NCI-H526 treated with DMSO at 0.1 percent for 48 hours (cell line): ENCODE measurements at regions not wholly inside any gene's neighbourhood (a gene's known extent, or its start where the extent isn't known, plus 50 kb on each side); places are given as distances from the start of the nearest gene placed in this dataset.

Experiments
- DNase-seq: peaks from one replicate; lab custom pipeline; 2025; lab: John Stamatoyannopoulos, UW

- DNase-seq = no peak
These were observed 171.8 kb upstream of the PACRGL start for GRCh38 chr4:20528508-20528907.

- no peak for DNase-seq
These were observed 170.6 kb upstream of the PACRGL start for GRCh38 chr4:20529691-20530090.

- no peak for DNase-seq
These were observed 168.0 kb upstream of the PACRGL start for GRCh38 chr4:20532116-20532790.

DNA sequence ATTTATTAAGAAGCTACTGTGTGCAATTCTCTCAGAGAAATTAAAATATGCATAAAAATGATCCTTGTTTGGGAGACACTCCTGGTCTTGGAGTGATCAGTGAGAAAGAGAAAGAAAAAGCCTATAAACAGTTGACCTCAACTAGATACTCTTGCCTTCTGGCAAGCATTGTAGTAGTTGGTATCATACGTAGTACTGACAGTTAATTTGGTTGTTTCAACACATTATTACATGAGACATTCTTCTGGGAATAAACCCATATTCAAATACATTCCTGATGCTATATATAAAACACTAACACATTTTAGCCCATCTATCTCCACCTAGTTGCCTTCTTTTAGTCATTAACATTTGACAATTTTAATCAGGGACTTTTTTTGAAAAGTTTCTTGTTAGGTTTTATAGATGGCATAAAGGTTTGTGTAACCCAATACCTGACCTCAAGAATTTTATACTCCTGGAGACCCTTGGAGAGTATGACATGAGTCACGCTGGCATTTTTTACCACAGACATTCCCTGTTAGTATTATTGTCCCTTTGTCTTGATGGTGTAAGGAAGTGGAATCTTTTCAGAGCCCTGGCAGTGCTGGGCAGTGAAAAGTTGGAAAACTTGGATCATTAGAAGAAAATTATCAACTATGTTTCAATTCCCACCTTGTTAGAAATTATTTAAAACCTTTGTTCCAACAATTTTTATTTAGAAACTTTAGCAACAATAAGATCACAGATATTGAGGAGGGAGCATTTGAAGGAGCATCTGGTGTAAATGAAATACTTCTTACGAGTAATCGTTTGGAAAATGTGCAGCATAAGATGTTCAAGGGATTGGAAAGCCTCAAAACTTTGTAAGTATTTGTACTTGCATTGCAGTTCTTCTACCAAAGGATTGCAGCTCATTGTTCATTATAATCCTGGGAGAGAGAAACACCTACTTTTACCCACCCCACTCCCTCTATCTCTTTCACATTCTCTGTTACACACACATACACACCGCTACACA lies 167.1 kb upstream of the PACRGL start:
- no peak for DNase-seq

GRCh38 chr4:20538905-20539304 lies 161.4 kb upstream of the PACRGL start:
- peak; percentile 18 for DNase-seq

DNA sequence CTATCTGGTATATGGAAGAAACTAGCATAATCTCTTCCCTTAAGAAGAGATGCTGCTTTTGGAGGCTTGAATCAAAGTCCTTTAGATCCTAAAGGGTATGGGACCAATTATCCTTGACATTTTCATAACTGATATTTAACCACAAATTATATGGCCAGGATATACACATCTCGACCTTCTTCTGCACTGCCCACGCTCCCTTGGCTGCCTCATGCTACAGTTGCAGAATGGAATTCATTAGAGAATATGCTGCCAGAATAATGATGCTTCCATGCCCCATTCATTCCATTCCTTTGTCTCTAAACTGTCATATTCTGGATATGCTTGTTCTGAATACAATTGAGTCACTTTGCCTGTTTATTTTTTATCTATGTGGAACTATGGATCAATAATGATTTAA lies 157.1 kb upstream of the PACRGL start:
- DNase-seq = no peak

- DNase-seq = peak; percentile 34
These were observed 155.6 kb upstream of the PACRGL start for GRCh38 chr4:20544645-20545044.

DNA sequence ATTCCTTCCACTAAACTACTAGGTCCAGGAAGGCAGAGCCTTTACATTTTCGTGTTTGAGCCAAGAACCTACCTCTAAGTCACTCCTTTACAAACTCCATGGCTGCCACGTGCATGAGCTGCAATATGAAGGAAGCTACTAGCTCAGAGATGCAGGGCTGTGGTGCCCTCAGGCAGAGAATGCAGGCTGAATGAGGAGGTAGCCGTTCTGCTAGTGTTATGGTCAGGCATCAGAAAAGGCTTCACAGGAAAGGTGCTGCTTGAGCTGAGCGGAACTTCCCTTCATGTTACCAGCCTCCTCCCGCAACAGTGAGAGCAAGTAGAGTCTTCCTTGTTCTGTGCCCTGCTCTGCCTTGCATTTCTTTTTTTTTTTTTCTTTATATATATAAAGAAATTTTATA lies 148.3 kb upstream of the PACRGL start:
- DNase-seq = no peak

DNA sequence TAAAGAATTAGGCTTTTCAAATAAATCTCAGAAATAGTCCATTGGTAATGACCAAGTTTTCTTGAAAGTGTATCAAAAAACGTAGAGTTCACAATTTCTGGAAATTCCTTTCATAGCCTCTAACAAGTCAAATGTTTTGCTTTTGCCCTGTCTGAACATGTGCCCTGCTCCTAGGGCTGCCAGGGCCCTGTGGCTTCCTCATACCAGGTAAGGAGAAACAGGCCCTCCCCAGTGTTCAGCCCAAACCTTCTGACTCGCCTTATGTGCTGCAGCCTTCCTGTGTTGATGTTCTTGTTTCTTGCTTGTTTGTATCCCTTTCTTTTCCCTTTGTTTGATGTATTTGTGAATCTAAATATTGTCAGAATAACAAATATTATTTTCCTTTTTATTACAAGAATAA lies 146.1 kb upstream of the PACRGL start:
- DNase-seq = no peak

DNA sequence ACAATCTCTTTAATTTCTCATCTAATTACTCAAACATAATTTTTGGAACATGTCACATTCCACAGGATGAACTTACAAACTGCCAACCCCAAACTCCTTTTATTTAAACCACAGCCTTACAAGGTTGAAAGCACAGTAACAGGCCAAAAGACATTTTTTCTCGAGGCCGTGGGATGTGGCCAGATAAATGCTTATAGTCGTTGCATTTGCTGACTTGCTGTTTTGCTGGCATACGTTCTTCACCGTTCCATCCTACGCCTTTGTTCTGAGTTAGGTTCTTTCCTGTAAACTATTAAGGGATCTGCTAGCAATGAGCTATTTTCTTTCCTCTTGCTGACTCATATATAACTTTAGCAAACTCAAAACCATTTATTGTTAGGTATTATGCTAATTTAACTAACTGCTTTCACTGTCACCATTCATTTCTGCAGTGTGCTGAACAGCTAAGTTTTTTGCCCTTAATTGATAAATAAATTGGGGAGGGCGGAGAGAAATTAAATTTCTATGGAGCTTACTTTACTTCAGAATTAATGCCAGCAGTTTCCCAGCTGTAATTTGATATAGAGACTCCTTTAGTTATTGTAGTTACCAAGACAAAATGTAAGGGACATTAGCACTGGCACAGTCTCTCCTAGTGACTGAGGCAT lies 135.1 kb upstream of the PACRGL start:
- no peak for DNase-seq

DNA sequence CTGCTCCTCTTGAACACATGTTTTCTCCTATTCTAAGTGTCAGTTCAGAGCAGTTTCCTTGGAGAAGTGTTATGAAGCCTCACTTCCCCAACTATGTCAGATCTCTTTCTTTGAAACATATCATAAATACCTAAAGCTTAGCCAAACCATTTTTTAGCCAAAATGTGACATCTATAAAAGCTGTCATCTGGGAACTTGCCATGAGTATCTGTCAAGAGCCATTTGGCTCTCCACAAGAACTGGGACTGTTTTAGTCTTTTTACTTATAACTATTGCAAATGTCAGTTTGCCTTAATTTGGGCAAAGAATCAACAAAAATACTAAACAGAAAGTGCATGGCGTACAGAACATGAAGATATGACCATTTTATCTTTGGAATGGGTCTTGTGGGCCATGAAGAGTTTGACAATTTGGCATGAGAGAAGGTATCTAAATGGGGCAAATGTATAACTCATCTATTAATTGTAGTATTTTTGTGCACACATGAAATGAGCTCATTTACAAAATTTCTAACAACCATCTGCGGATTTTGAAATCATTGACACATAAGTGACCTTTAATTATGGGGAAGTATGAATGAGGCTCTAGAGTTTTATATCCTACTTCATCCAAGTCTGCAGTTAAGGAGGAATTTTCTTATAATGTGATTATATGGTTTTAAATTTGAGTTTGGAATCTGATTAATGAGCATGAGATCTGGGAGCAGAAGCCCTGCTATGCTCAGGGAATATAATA lies 129.1 kb upstream of the PACRGL start:
- DNase-seq = no peak

DNA sequence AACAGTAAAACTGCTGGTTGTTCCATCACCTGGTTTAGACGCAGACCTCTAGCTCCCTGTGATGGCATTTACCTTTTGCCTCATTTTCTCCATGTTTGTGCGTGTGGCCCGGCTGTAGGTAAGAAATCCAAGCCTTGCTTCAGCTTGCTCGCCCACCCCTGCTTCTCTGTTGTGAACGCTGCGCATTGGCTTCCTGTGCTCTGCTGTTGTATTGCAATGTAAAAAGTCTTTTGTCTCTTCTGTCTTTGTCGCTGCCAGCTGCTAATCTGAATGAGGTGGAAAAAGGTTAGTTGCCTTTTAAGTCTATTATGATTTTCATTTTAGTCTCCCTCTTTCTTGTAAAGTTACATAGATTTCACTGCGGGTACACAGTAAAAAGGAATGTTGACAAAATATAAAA lies 127.3 kb upstream of the PACRGL start:
- DNase-seq = no peak

- DNase-seq = no peak
These were observed 125.3 kb upstream of the PACRGL start for GRCh38 chr4:20574986-20575385.

- no peak for DNase-seq
These were observed 124.8 kb upstream of the PACRGL start for GRCh38 chr4:20575486-20575885.

DNA sequence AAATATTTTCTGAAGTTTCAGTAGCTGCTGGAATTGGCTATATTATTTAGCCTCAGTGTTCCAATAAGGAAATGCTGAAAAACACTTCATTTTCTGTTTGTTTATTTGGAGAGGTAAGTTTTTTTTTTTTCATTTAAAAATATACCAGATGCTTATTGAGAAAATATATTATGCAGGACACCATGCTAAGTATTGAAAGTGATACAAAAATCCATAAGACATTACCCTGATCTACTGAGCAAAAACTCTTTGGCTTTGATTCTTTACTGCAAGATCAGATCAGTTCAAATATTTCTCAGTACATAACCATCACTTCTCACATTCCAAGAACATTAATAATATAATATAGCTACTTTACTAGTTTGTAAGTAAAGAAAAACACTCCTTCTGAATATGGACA lies 123.4 kb upstream of the PACRGL start:
- DNase-seq = no peak

DNA sequence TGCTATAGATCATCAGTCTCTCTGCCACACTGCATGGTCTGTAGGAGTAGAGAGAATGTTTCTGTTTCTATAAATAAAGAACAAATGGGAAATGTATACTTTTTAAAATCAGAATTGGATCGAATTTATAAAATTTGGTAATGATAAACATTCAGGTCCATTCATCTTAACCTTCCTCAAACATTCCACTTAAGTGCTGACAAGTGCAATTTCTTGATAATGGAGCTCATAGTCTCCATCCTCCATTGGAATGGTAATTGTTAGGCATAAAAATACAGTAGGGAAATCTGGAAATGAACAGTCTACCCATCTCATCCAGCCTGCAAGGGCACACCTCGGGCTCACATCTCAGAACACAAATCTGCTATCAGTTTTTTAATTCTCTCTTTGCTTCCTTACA lies 122.6 kb upstream of the PACRGL start:
- no peak for DNase-seq

DNA sequence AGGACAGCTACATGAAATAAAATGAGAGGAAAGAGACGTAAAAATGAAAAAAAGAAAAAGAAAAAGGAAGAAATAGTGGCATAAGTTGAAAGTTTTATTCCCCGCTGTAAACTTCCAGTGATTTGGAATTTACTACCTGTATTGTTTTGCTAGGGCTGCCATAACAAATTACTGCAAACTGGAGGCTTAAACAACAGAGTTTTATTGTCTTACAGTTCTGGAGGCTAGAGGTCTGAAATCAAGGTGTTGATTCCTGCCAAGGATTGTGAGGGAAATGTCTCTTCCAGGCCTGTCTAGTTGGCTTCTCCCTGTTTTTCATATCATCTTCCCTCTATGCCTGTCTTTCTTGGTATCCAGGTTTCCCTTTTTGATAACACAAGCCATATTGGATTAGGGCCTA lies 119.4 kb upstream of the PACRGL start:
- no peak for DNase-seq

DNA sequence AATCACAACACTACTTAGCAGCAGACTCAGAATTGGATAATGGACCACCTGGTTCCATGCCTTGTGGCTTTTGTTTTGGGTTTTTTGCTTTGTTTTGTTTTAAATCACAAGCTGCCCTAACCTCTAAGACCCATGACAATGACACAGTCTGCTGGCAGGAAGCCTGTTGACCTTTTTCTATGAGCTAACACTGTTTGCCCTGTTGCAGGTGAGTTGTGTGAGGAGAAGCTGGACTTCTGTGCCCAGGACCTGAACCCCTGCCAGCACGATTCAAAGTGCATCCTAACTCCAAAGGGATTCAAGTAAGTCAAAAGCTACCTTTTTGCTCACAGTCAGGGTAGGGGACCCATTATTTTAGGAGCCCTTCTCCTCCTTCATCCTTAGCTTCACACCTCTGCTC lies 110.8 kb upstream of the PACRGL start:
- no peak for DNase-seq

- DNase-seq = no peak
These were observed 109.4 kb upstream of the PACRGL start for GRCh38 chr4:20590849-20591248.

DNA sequence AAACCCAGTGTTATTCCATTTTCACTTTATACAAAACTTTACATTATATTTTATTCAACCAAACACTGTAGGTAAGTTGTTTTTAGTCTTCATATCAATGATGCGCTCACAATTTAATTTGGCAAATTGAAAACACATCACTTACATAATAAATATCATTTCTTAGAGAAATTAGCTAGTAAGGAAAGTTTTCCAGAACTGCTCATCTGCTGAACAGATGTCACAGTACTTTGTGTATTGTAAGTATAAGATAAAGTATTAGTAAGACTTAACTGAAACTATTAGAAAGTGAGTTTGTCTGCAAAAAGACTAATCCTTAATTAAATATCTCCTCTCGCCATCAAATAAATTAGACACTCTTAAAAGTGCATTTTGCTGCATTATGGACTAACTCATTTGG lies 108.7 kb upstream of the PACRGL start:
- no peak for DNase-seq

DNA sequence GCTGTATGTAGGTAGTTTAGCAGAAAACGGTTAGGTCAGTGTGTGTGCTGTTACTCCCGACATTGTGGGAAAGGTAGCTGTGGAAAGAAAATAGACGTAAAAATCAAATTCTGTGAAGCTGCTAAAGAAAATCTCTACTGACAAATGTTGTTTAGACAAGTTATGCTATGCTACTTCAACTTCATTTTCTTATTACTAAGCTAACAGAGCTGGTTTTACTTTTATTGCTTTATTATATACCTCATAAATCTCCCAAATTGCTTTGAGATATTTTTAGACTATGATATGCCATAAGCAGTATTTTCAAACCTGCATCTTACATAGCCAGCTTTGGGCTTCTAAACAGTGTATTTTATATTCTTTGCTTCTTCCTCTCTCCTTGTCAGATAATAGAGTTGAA lies 108.2 kb upstream of the PACRGL start:
- no peak for DNase-seq

DNA sequence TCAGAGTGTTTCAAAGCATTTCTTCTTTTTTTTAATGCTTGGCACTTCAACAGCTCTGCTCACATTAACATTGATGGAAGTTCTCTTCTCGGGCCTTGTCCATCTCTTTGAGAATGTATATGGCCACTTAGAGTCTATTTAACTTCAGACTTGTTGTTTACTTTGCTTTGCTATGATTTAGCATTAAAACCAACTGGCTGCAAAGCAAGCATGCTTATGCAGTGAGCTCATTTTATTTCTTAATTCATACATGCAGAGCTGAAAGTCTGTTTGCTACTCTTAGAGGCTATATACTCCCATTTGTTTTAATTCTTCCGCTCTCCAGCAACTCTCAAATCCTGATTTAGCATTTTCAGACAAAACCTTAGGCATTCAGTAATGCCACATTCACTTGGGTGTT lies 107.6 kb upstream of the PACRGL start:
- DNase-seq = no peak
